ENCODE measurements at regions not wholly inside any gene's neighbourhood (a gene's known extent, or its start where the extent isn't known, plus 50 kb on each side); places are given as distances from the start of the nearest gene placed in this dataset.

- no peak for DNase-seq (ENCODE audit: low read depth, low spot score)
Measured at GRCh38 chrX:109842611-109843010, 109.6 kb upstream of the ACSL4 start.

- DNase-seq (ENCODE audit: low read depth, low spot score): no peak
Measured at GRCh38 chrX:109843963-109844751, 111.1 kb upstream of the ACSL4 start.

- no peak for DNase-seq (ENCODE audit: low read depth, low spot score)
Measured at GRCh38 chrX:109844986-109845385, 111.9 kb upstream of the ACSL4 start.

- no peak for DNase-seq (ENCODE audit: low read depth, low spot score)
Measured at GRCh38 chrX:109845996-109846395, 112.9 kb upstream of the ACSL4 start.

- no peak for DNase-seq (ENCODE audit: low read depth, low spot score)
Measured at GRCh38 chrX:109847257-109848187, 114.5 kb upstream of the ACSL4 start.

GRCh38 chrX:109848461-109849050 is 115.5 kb upstream of the ACSL4 start:
- DNase-seq (ENCODE audit: low read depth, low spot score): no peak

GRCh38 chrX:109854096-109854495 is 121.0 kb upstream of the ACSL4 start:
- no peak for DNase-seq (ENCODE audit: low read depth, low spot score)

- no peak for DNase-seq (ENCODE audit: low read depth, low spot score)
Measured at GRCh38 chrX:109855501-109855900, 122.4 kb upstream of the ACSL4 start.

- peak; percentile 27 for DNase-seq (ENCODE audit: low read depth, low spot score)
Measured at GRCh38 chrX:109856974-109857373, 123.9 kb upstream of the ACSL4 start.

- no peak for DNase-seq (ENCODE audit: low read depth, low spot score)
Measured at GRCh38 chrX:109857584-109858228, 124.6 kb upstream of the ACSL4 start.

GRCh38 chrX:109858602-109859341 is 125.7 kb upstream of the ACSL4 start:
- DNase-seq (ENCODE audit: low read depth, low spot score): no peak

- no peak for DNase-seq (ENCODE audit: low read depth, low spot score)
Measured at GRCh38 chrX:109859651-109860050, 126.6 kb upstream of the ACSL4 start.

GRCh38 chrX:109862433-109862832 is 129.4 kb upstream of the ACSL4 start:
- no peak for DNase-seq (ENCODE audit: low read depth, low spot score)

- no peak for DNase-seq (ENCODE audit: low read depth, low spot score)
Measured at GRCh38 chrX:109863811-109864210, 130.8 kb upstream of the ACSL4 start.

- DNase-seq (ENCODE audit: low read depth, low spot score): no peak
Measured at GRCh38 chrX:109871121-109871888, 131.6 kb upstream of the TMEM164 start.

- DNase-seq (ENCODE audit: low read depth, low spot score): no peak
Measured at GRCh38 chrX:109872021-109872732, 130.7 kb upstream of the TMEM164 start.

GRCh38 chrX:109873574-109873973 is 129.3 kb upstream of the TMEM164 start:
- DNase-seq (ENCODE audit: low read depth, low spot score): no peak

- no peak for DNase-seq (ENCODE audit: low read depth, low spot score)
Measured at GRCh38 chrX:109873983-109874382, 128.9 kb upstream of the TMEM164 start.

GRCh38 chrX:109874548-109874947 is 128.4 kb upstream of the TMEM164 start:
- DNase-seq (ENCODE audit: low read depth, low spot score): no peak

All from pulmonary artery endothelial cell (primary cell).